Ishikawa (cell line): ENCODE measurements at regions not wholly inside any gene's neighbourhood (a gene's known extent, or its start where the extent isn't known, plus 50 kb on each side); places are given as distances from the start of the nearest gene placed in this dataset.

Experiments used
- EP300 ChIP-seq: IDR thresholded peaks from 2 replicates; pipeline ENCODE4 v1.6.1; 2012; ENCODE audit warnings: borderline replicate concordance
- MAX ChIP-seq: IDR thresholded peaks from 2 replicates; pipeline ENCODE4 v1.6.1; 2012
- REST ChIP-seq: IDR thresholded peaks from 2 replicates; pipeline ENCODE4 v1.6.1; 2012; ENCODE audit warnings: low read depth, mild to moderate bottlenecking
- TAF1 ChIP-seq: IDR thresholded peaks from 2 replicates; pipeline ENCODE4 v1.6.1; 2012; ENCODE audit warnings: low read depth, mild to moderate bottlenecking
- YY1 ChIP-seq: IDR thresholded peaks from 2 replicates; pipeline ENCODE4 v1.6.1; 2012; ENCODE audit warnings: low read depth

- TF ChIP-seq MAX (no peak), REST (no peak), EP300 (no peak), YY1 (no peak), TAF1 (no peak)
Measured at GRCh38 chr3:38998086-38998485, 53.7 kb downstream of the SCN11A start.
